Transverse colon (tissue), 4 donors: ENCODE measurements at regions not wholly inside any gene's neighbourhood (a gene's known extent, or its start where the extent isn't known, plus 50 kb on each side); places are given as distances from the start of the nearest gene placed in this dataset.

Experiments
- CTCF ChIP-seq, 5 experiments: fragments of 200-600 bp in 3 of 5; fragments of 450-650 bp in 2 of 5; sonication (generic) in 3 of 5; IDR thresholded peaks; 1 replicate in 2 of 5; 2 replicates in 3 of 5; pipeline ENCODE4 v1.5.1; 2016 to 2017; ENCODE audit warnings: antibody characterized with exemption in 5 of 5, inconsistent platforms in 3 of 5, mild to moderate bottlenecking in 2 of 5, moderate library complexity in 1 of 5
- EP300 ChIP-seq: sonication (generic); formaldehyde crosslinking; IDR thresholded peaks from one replicate; pipeline ENCODE4 v1.6.1; 2017; ENCODE audit warnings: antibody characterized with exemption, low read depth
- POLR2A ChIP-seq: fragments of 450-650 bp; IDR thresholded peaks from one replicate; pipeline ENCODE4 v1.6.1; 2016; ENCODE audit warnings: antibody characterized with exemption, mild to moderate bottlenecking, moderate library complexity
- POLR2AphosphoS5 ChIP-seq, 3 donors: sonication (generic); formaldehyde crosslinking; IDR thresholded peaks; one replicate each; pipeline ENCODE4 v1.6.1; 2016; ENCODE audit warnings: antibody characterized with exemption in 3 of 3

DNA sequence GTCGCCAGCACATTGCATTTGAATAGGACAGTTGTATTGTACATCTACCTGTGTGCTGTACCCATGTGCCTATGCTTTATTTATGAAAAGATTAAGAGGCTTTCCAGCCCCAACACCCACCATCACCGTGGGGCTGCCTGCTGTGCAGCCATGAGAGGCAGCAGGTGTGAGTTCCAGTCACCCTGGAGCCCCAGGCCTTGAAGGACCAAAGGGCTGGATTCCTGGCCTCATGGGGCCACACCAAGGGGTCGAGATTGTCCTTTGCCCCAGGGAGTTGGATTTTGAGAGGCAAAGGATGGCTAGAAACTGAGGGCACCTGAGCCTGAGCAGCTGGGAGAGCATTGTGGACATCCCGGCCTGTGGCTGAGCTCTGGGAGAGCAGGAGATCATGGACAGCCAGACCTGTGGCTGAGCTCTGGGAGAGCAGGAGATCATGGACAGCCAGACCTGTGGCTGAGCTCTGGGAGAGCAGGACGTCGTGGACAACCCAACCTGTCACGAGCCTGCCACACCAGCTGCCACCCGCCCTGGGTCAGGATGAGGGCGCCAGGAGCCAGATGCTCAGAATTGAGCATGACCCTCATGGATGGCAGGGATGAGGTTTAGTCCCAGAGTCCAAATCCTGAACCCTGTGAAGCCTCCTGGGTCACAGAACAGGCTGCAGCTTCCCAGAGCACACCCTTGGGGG lies 182.5 kb upstream of the RAB6C start:
- TF ChIP-seq POLR2AphosphoS5 (IDR thresholded peaks at IDR 0.05), result no peak
- TF ChIP-seq POLR2A, result no peak
- TF ChIP-seq CTCF (IDR thresholded peaks at IDR 0.05), result no peak
- no peak for TF ChIP-seq EP300
